Loucy (cell line): ENCODE measurements at regions not wholly inside any gene's neighbourhood (a gene's known extent, or its start where the extent isn't known, plus 50 kb on each side); places are given as distances from the start of the nearest gene placed in this dataset.

Experiments used
- H2AFZ ChIP-seq: fragments of 200-600 bp; sonication (generic); 2 replicates; pipeline ENCODE4 v1.6.0; 2016; ENCODE audit warnings: antibody characterized with exemption, mild to moderate bottlenecking, low read length, moderate library complexity
- H3F3A ChIP-seq: fragments of 200-600 bp; 2 replicates; pipeline ENCODE4 v1.6.0; 2016; ENCODE audit warnings: antibody characterized with exemption, low read depth, mild to moderate bottlenecking
- H3K27me3 ChIP-seq: fragments of 200-600 bp; sonication (generic); 2 replicates; pipeline ENCODE4 v1.6.1; 2014; ENCODE audit warnings: low read length, mild to moderate bottlenecking; ENCODE audit not compliant: insufficient read depth, poor library complexity, severe bottlenecking
- H3K36me3 ChIP-seq: fragments of 200-600 bp; sonication (generic); 2 replicates; pipeline ENCODE4 v1.6.1; 2016; ENCODE audit warnings: low read length; ENCODE audit not compliant: insufficient read depth
- H3K4me1 ChIP-seq: fragments of 200-600 bp; sonication (generic); 2 replicates; pipeline ENCODE4 v1.5.1; 2014; ENCODE audit warnings: low read length, mild to moderate bottlenecking; ENCODE audit not compliant: insufficient read depth, poor library complexity, severe bottlenecking
- H3K4me2 ChIP-seq: fragments of 200-600 bp; sonication (generic); 2 replicates; pipeline ENCODE4 v1.6.0; 2014; ENCODE audit warnings: antibody characterized with exemption, low read length, low read depth, mild to moderate bottlenecking; ENCODE audit not compliant: poor library complexity, severe bottlenecking
- H3K4me3 ChIP-seq: fragments of 200-600 bp; sonication (generic); 2 replicates; pipeline ENCODE4 v1.5.1; 2014; ENCODE audit warnings: low read length, mild to moderate bottlenecking, mixed read lengths; ENCODE audit not compliant: poor library complexity, severe bottlenecking
- H3K79me2 ChIP-seq: fragments of 200-600 bp; sonication (generic); 2 replicates; pipeline ENCODE4 v1.6.1; 2014; ENCODE audit warnings: low read length; ENCODE audit not compliant: insufficient read depth
- H3K9ac ChIP-seq: fragments of 200-600 bp; sonication (generic); 2 replicates; pipeline ENCODE4 v1.6.0; 2014; ENCODE audit warnings: mild to moderate bottlenecking, low read depth, low read length, moderate library complexity; ENCODE audit not compliant: poor library complexity, severe bottlenecking
- H3K9me2 ChIP-seq: fragments of 200-600 bp; sonication (generic); replicated peaks from 2 replicates; pipeline ENCODE4 v1.6.1; 2016; ENCODE audit warnings: low read depth, low read length, mixed read lengths
- H3K9me3 ChIP-seq: fragments of 200-600 bp; sonication (generic); 2 replicates; pipeline ENCODE4 v1.6.1; 2014; ENCODE audit warnings: mild to moderate bottlenecking, antibody characterized with exemption, low read length, low read depth; ENCODE audit not compliant: insufficient read depth
- H4K20me1 ChIP-seq: fragments of 200-600 bp; sonication (generic); 2 replicates; pipeline ENCODE4 v1.6.0; 2014; ENCODE audit warnings: antibody characterized with exemption, low read length, mild to moderate bottlenecking; ENCODE audit not compliant: insufficient read depth, poor library complexity, severe bottlenecking
- CTCF ChIP-seq: fragments of 200-600 bp; sonication (generic); conservative IDR thresholded peaks from 2 replicates; pipeline ENCODE4 v1.5.1; 2014; ENCODE audit warnings: mild to moderate bottlenecking, antibody characterized with exemption, low read length
- EZH2phosphoT487 ChIP-seq: fragments of 200-600 bp; IDR thresholded peaks from 2 replicates; pipeline ENCODE4 v1.6.1; 2018; ENCODE audit warnings: antibody characterized with exemption, mild to moderate bottlenecking, moderate library complexity, borderline replicate concordance

- H3K9me3 ChIP-seq: no peaks in the 10 kb centered on the region
- H2AFZ ChIP-seq: no peak overlapping the region
Observed at GRCh38 chr6:4614637-4615036, 161.6 kb upstream of the CDYL start.

GRCh38 chr6:4613795-4614194, 162.4 kb upstream of the CDYL start:
- Histone ChIP-seq H3K9ac (no peak overlapping the region), H3K4me3 (no peak overlapping the region), H3K4me2 (no peak overlapping the region), H2AFZ (no peak overlapping the region), H3K79me2 (no peaks in the 10 kb centered on the region), H3K9me2 (no peaks in the 10 kb centered on the region), H3F3A (no peaks in the 10 kb centered on the region), H3K4me1 (no peaks in the 10 kb centered on the region), H4K20me1 (no peaks in the 10 kb centered on the region), H3K36me3 (no peaks in the 10 kb centered on the region), H3K27me3 (no peaks in the 10 kb centered on the region), H3K9me3 (no peaks in the 10 kb centered on the region)
- TF ChIP-seq EZH2phosphoT487 (no peak), CTCF (no peak)

More at GRCh38 chr6:4614637-4615036, 161.6 kb upstream of the CDYL start:
- H3K36me3 ChIP-seq: no peaks in the 10 kb centered on the region
- no peaks in the 10 kb centered on the region for H3K9me2 ChIP-seq
- H3K4me1 ChIP-seq: no peaks in the 10 kb centered on the region
- H3K9ac ChIP-seq: no peak overlapping the region
- no peak overlapping the region for H3K4me3 ChIP-seq
- H4K20me1 ChIP-seq: no peaks in the 10 kb centered on the region
- TF ChIP-seq EZH2phosphoT487 (no peak), CTCF (no peak)
- no peaks in the 10 kb centered on the region for H3F3A ChIP-seq
- no peaks in the 10 kb centered on the region for H3K79me2 ChIP-seq
- H3K27me3 ChIP-seq: no peaks in the 10 kb centered on the region
- no peak overlapping the region for H3K4me2 ChIP-seq

GRCh38 chr6:4613381-4613780, 162.8 kb upstream of the CDYL start:
- no peaks in the 10 kb centered on the region for H3K9me2 ChIP-seq
- no peaks in the 10 kb centered on the region for H3K4me1 ChIP-seq
- no peak overlapping the region for H2AFZ ChIP-seq
- H3K9me3 ChIP-seq: no peaks in the 10 kb centered on the region
- no peaks in the 10 kb centered on the region for H3K79me2 ChIP-seq
- H3K27me3 ChIP-seq: no peaks in the 10 kb centered on the region
- H3F3A ChIP-seq: no peaks in the 10 kb centered on the region
- no peaks in the 10 kb centered on the region for H4K20me1 ChIP-seq
- no peak overlapping the region for H3K4me2 ChIP-seq
- H3K4me3 ChIP-seq: no peak overlapping the region
- no peak overlapping the region for H3K9ac ChIP-seq
- TF ChIP-seq EZH2phosphoT487: no peak
- no peak for TF ChIP-seq CTCF
- no peaks in the 10 kb centered on the region for H3K36me3 ChIP-seq
